ENCODE measurements at regions not wholly inside any gene's neighbourhood (a gene's known extent, or its start where the extent isn't known, plus 50 kb on each side); places are given as distances from the start of the nearest gene placed in this dataset.

GRCh38 chr13:24052547-24053518 lies 107.7 kb upstream of the SPATA13 start:
- no peak overlapping the region for H3K9ac ChIP-seq (ENCODE audit: extremely low read depth, insufficient read length, low read length)
- WGBS (ENCODE audit: extremely low coverage, insufficient read length, low lambda C conversion rate) = no CpG with 5 or more reads among the region's 17 CpGs
- no peak overlapping the region for H2BK12ac ChIP-seq (ENCODE audit: insufficient read length, low read depth, low read length)
- no peak overlapping the region for H3K23ac ChIP-seq (ENCODE audit: insufficient read length, low read depth, low read length)
- no peak overlapping the region for H3K4me2 ChIP-seq (ENCODE audit: insufficient read depth, insufficient read length, low read length)
- H3K79me1 ChIP-seq (ENCODE audit: insufficient read depth, low read depth, low read length, poor library complexity, severe bottlenecking) = no peaks in the 10 kb centered on the region
- H3K56ac ChIP-seq (ENCODE audit: insufficient read length, low read depth, low read length) = no peak overlapping the region
- H3K4me1 ChIP-seq (ENCODE audit: insufficient read depth, low read length) = peaks cover under 1% of the 10 kb centered on the region; the same call in 1 of the 2 replicates
- no peak overlapping the region for H2BK20ac ChIP-seq (ENCODE audit: low read depth, low read length, poor library complexity, severe bottlenecking)
- Mint-ChIP-seq H3K27ac (peak overlapping the region in 2 of 3 experiments; percentile 37 to 53; a peak in 4 of 7 replicates), H3K9me3 (no peaks in the 10 kb centered on the region), H3K4me3 (no peak overlapping the region), H3K36me3 (ENCODE audit: insufficient read depth in 1 of 3, low read depth in 3 of 3) (no peaks in the 10 kb centered on the region; a peak in 1 of 7 replicates), H3K4me1 (peaks cover 19 to 29% of the 10 kb centered on the region in 2 experiments), H3K27me3 (ENCODE audit: low read depth) (peaks cover 2% of the 10 kb centered on the region)
- DNase-seq = no peak
- no peak overlapping the region for H4K5ac ChIP-seq (ENCODE audit: insufficient read length, low read depth, low read length)
- no peaks in the 10 kb centered on the region for H3K9me3 ChIP-seq (ENCODE audit: control insufficient read depth, low read depth, low read length)
- H2AK5ac ChIP-seq (ENCODE audit: insufficient read length, low read length) = no peak overlapping the region
- no peak overlapping the region for H2BK15ac ChIP-seq (ENCODE audit: low read depth, low read length)
- no peak overlapping the region for H4K91ac ChIP-seq (ENCODE audit: insufficient read length, low read depth, low read length)
- no peaks in the 10 kb centered on the region for H3K79me2 ChIP-seq (ENCODE audit: insufficient read depth, low read length)
- H2AFZ ChIP-seq (ENCODE audit: low read length) = no peak overlapping the region
- no peak overlapping the region for H2BK5ac ChIP-seq (ENCODE audit: insufficient read length, low read length)
- no peak overlapping the region for H3K18ac ChIP-seq (ENCODE audit: insufficient read length, low read depth, low read length)
- no peak overlapping the region for H3T11ph ChIP-seq (ENCODE audit: low read length)
- no peaks in the 10 kb centered on the region for H3K23me2 ChIP-seq (ENCODE audit: insufficient read length, low read depth, low read length, poor library complexity, severe bottlenecking)
- no peak overlapping the region for H3K4ac ChIP-seq (ENCODE audit: low read depth, low read length)
- no peak overlapping the region for H3K27ac ChIP-seq (ENCODE audit: insufficient read length, low read depth, low read length)
- TF ChIP-seq CTCF (conservative IDR thresholded peaks at IDR 0.05) = no peak
- H4K20me1 ChIP-seq (ENCODE audit: control insufficient read depth, insufficient read depth, insufficient read length) = no peaks in the 10 kb centered on the region
- no peaks in the 10 kb centered on the region for H3K27me3 ChIP-seq (ENCODE audit: insufficient read depth, low read length)
- H2BK120ac ChIP-seq (ENCODE audit: low read depth, low read length, poor library complexity, severe bottlenecking) = no peak overlapping the region
- no peak overlapping the region for H4K8ac ChIP-seq (replicated peaks; ENCODE audit: insufficient read length, low read depth, low read length)
- no peak overlapping the region for H3K14ac ChIP-seq (ENCODE audit: insufficient read depth, low read length)
